Parathyroid adenoma (tissue), 2 donors: ENCODE measurements at regions not wholly inside any gene's neighbourhood (a gene's known extent, or its start where the extent isn't known, plus 50 kb on each side); places are given as distances from the start of the nearest gene placed in this dataset.

ENCODE experiments used
- H2AFZ ChIP-seq: fragments of 300-600 bp; sonication (generic); one replicate; pipeline ENCODE4 v1.7.0; 2017; ENCODE audit warnings: antibody characterized with exemption, mild to moderate bottlenecking
- H3K27ac ChIP-seq: fragments of 300-600 bp; sonication (generic); one replicate; pipeline ENCODE4 v1.7.0; 2017
- H3K27me3 ChIP-seq: fragments of 300-600 bp; sonication (generic); one replicate; pipeline ENCODE4 v1.7.0; 2017; ENCODE audit warnings: low read length; ENCODE audit not compliant: control insufficient read depth, insufficient read depth
- H3K36me3 ChIP-seq: fragments of 300-600 bp; sonication (generic); one replicate; pipeline ENCODE4 v1.7.0; 2017; ENCODE audit warnings: low read length; ENCODE audit not compliant: control insufficient read depth, insufficient read depth
- H3K4me1 ChIP-seq: fragments of 300-600 bp; sonication (generic); one replicate; pipeline ENCODE4 v1.7.0; 2017; ENCODE audit warnings: control low read depth
- H3K4me2 ChIP-seq: fragments of 300-600 bp; sonication (generic); one replicate; pipeline ENCODE4 v1.7.0; 2017; ENCODE audit warnings: low read length
- H3K4me3 ChIP-seq: fragments of 300-600 bp; sonication (generic); one replicate; pipeline ENCODE4 v1.7.0; 2017; ENCODE audit warnings: low read depth, low read length
- H3K79me2 ChIP-seq: fragments of 300-600 bp; sonication (generic); one replicate; pipeline ENCODE4 v1.7.0; 2017; ENCODE audit warnings: control low read depth
- H3K9ac ChIP-seq: fragments of 300-600 bp; sonication (generic); one replicate; pipeline ENCODE4 v1.7.0; 2017; ENCODE audit warnings: mild to moderate bottlenecking
- H3K9me3 ChIP-seq: fragments of 300-600 bp; sonication (generic); one replicate; pipeline ENCODE4 v1.7.0; 2017; ENCODE audit warnings: low read length; ENCODE audit not compliant: control insufficient read depth
- TF ChIP-seq, protein P1 (sequence below): fragments of 300-600 bp; sonication (generic); IDR thresholded peaks from one replicate; pipeline ENCODE4 v1.7.0; 2017; ENCODE audit warnings: antibody characterized with exemption, mild to moderate bottlenecking
- donor health status: primary hyperparathyroidism.

DNA sequence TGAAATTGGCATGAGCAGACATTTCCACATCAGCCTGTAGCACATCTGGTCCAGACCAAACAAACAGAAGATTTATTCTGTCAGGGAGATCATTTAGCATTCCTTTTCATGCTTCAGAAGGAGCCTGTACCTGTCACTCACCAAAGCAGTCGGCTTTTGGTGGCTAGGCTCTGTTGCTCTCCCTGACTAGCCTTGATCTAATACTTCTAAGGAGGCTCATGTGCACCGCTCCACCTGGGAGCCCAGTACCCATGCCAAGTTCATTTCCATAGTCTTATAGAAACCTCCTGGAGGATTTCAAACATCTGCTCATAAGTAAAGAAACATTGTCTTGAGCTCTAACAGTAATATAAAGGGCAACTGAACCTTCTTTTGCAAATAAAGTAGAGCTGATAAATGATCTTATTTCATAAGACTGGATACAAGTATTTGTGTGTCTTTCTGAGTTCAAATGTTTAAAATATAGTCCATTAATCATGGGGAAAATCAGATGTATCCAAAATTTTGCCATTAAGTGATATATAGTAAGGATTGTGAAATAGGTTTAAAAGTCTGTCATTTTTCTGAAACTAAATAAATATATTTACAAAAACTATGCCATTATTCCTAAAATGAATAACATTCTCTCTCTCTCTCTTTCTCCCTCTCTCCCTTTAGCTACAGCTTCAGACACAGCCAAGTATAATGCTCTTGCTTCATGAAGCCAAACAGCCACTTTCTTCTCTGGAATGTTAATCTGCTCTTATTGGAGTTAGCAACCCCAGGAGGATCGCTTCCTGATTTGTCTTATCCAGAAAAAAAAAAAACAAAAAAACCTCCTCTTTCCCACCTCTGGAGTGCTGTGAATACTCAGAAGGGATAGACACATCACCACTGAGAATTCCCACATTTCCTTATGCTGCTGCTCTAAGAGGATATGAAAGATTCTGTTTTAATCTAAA lies 192.7 kb upstream of the TFAP2D start:
- no peak overlapping the region for H3K4me3 ChIP-seq
- no peak overlapping the region for H3K4me2 ChIP-seq
- no peak overlapping the region for H3K27ac ChIP-seq
- no peaks in the 10 kb centered on the region for H3K36me3 ChIP-seq
- no peak overlapping the region for H3K9ac ChIP-seq
- H3K4me1 ChIP-seq = no peaks in the 10 kb centered on the region
- TF ChIP-seq, protein P1, sequence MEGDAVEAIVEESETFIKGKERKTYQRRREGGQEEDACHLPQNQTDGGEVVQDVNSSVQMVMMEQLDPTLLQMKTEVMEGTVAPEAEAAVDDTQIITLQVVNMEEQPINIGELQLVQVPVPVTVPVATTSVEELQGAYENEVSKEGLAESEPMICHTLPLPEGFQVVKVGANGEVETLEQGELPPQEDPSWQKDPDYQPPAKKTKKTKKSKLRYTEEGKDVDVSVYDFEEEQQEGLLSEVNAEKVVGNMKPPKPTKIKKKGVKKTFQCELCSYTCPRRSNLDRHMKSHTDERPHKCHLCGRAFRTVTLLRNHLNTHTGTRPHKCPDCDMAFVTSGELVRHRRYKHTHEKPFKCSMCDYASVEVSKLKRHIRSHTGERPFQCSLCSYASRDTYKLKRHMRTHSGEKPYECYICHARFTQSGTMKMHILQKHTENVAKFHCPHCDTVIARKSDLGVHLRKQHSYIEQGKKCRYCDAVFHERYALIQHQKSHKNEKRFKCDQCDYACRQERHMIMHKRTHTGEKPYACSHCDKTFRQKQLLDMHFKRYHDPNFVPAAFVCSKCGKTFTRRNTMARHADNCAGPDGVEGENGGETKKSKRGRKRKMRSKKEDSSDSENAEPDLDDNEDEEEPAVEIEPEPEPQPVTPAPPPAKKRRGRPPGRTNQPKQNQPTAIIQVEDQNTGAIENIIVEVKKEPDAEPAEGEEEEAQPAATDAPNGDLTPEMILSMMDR = no peak
- no peaks in the 10 kb centered on the region for H3K27me3 ChIP-seq
- H2AFZ ChIP-seq = no peak overlapping the region
- H3K79me2 ChIP-seq = no peaks in the 10 kb centered on the region
- H3K9me3 ChIP-seq = no peaks in the 10 kb centered on the region

DNA sequence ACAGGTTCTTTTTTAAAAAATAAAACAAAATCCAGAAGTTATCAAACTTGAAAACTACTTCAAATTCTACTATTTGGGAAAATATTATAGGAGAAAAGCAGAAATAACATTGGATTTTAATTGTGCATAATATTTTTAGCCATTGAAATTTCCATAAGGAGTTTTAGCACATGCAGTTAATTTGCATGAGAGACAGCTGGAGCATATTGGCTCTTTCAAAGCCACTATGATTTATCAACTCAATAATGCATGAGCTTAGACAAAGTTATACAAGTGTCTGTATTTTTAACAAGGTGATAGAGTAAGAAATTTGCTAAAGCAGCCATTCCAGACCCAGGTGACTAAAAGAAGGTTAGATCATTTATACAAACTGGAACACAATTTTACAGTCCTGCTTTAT lies 189.0 kb upstream of the TFAP2D start:
- no peaks in the 10 kb centered on the region for H3K79me2 ChIP-seq
- no peak overlapping the region for H3K9ac ChIP-seq
- no peak overlapping the region for H3K4me3 ChIP-seq

DNA sequence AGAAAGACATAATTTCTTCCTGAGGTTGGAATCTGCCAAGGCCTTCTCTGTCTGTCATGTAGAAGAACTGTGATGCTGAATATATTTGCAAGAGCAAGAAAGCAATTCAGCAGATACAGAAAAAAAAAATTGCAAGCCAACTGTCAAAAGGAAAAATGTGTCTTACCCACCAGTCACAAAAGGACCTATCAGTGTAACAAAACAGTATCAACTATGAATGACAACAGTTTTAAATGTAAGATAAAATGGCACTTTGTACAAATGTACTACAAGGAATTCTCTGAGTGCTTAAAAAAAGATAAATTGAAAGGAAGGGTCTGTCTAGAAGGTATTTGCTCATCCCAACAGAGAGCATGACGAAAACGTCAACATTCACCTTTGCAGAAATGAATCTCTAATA lies 185.3 kb upstream of the TFAP2D start:
- no peaks in the 10 kb centered on the region for H3K36me3 ChIP-seq
- H3K4me1 ChIP-seq = no peaks in the 10 kb centered on the region
- H3K27ac ChIP-seq = no peak overlapping the region
- H3K4me2 ChIP-seq = no peak overlapping the region
- H3K9me3 ChIP-seq = no peaks in the 10 kb centered on the region
- H3K4me3 ChIP-seq = no peak overlapping the region
- H2AFZ ChIP-seq = no peak overlapping the region
- H3K27me3 ChIP-seq = no peaks in the 10 kb centered on the region
- TF ChIP-seq, protein P1 = no peak
- no peak overlapping the region for H3K9ac ChIP-seq
- no peaks in the 10 kb centered on the region for H3K79me2 ChIP-seq

More for the DNA sequence above, 189.0 kb upstream of the TFAP2D start:
- no peaks in the 10 kb centered on the region for H3K4me1 ChIP-seq
- H3K27me3 ChIP-seq = no peaks in the 10 kb centered on the region
- H3K36me3 ChIP-seq = no peaks in the 10 kb centered on the region
- no peak overlapping the region for H3K27ac ChIP-seq
- TF ChIP-seq, protein P1 = no peak
- no peak overlapping the region for H3K4me2 ChIP-seq
- no peaks in the 10 kb centered on the region for H3K9me3 ChIP-seq
- H2AFZ ChIP-seq = no peak overlapping the region

GRCh38 chr6:50539447-50539846 lies 173.9 kb upstream of the TFAP2D start:
- Histone ChIP-seq H3K4me2 (no peak overlapping the region), H3K27ac (no peak overlapping the region), H3K4me1 (no peaks in the 10 kb centered on the region), H3K4me3 (no peak overlapping the region), H3K9ac (no peak overlapping the region), H3K79me2 (no peaks in the 10 kb centered on the region), H3K36me3 (no peaks in the 10 kb centered on the region), H3K27me3 (no peaks in the 10 kb centered on the region), H2AFZ (no peak overlapping the region), H3K9me3 (no peaks in the 10 kb centered on the region)
- TF ChIP-seq, protein P1 = no peak

- Histone ChIP-seq H3K4me3 (no peak overlapping the region), H3K36me3 (no peaks in the 10 kb centered on the region), H3K9me3 (no peaks in the 10 kb centered on the region), H3K9ac (no peak overlapping the region), H3K27ac (no peak overlapping the region), H2AFZ (no peak overlapping the region), H3K79me2 (no peaks in the 10 kb centered on the region), H3K4me2 (no peak overlapping the region), H3K27me3 (no peaks in the 10 kb centered on the region), H3K4me1 (no peaks in the 10 kb centered on the region)
- TF ChIP-seq, protein P1 = no peak
Measured at GRCh38 chr6:50541941-50542340, 171.4 kb upstream of the TFAP2D start.
